A549 (cell line): ENCODE measurements at regions not wholly inside any gene's neighbourhood (a gene's known extent, or its start where the extent isn't known, plus 50 kb on each side); places are given as distances from the start of the nearest gene placed in this dataset.

ENCODE experiments used
- ATAC-seq, 2 experiments: fragments of 200-7000 bp in 1 of 2; fragments of >200 bp in 1 of 2; cut with Nextera tagmentation in 1 of 2; cut with Tn5 transposase in 1 of 2; 3 replicates each; pipeline versions ENCODE4 v1.8.0 to v1.9.1; 2018 to 2020; ENCODE audit warnings: mild to moderate bottlenecking in 1 of 2, moderate library complexity in 1 of 2
- CTCF ChIA-PET: fragments of 300-600 bp; sonication (Branson Sonifier 250); formaldehyde crosslinking; extraction: SDS; loops from one replicate; lab custom pipeline; 2021; ENCODE audit warnings: antibody characterized with exemption, inconsistent platforms; lab: Yijun Ruan, JAX
- POLR2A ChIA-PET: fragments of 350-600 bp; formaldehyde crosslinking; extraction: SDS; loops from one replicate; lab custom pipeline; 2021; ENCODE audit warnings: antibody characterized with exemption, inconsistent platforms; lab: Yijun Ruan, JAX
- DNase-seq, 2 experiments: peaks; one replicate each; pipeline versions ENCODE4 v3.0.0 to v3.0.0-alpha.2; 2011 to 2016; ENCODE audit warnings: low read depth in 1 of 2, low spot score in 1 of 2
- FAIRE-seq: peaks from 2 replicates; lab custom pipeline; 2011; peaks lifted over from hg19 to GRCh38; lab: Jason Lieb, UNC
- H3K27ac ChIP-seq, 2 experiments: fragments of >200 bp; sonication (Bioruptor Twin); formaldehyde crosslinking; 3 replicates each; pipeline ENCODE4 v1.5.1; 2016 to 2017
- H3K4me1 ChIP-seq: fragments of >200 bp; sonication (Bioruptor Twin); formaldehyde crosslinking; 3 replicates; pipeline ENCODE4 v1.6.1; 2016
- H3K4me2 ChIP-seq: fragments of >200 bp; sonication (Bioruptor Twin); formaldehyde crosslinking; 3 replicates; pipeline ENCODE4 v1.6.1; 2016
- H3K4me3 ChIP-seq: fragments of >200 bp; sonication (Bioruptor Twin); formaldehyde crosslinking; 3 replicates; pipeline ENCODE4 v1.5.1; 2016
- H3K9me3 ChIP-seq: fragments of >200 bp; sonication (Bioruptor Twin); formaldehyde crosslinking; 3 replicates; pipeline ENCODE4 v1.6.1; 2016
- BHLHE40 ChIP-seq: IDR thresholded peaks from 2 replicates; pipeline ENCODE4 v1.6.1; 2012; ENCODE audit warnings: low read depth, low read length, inconsistent platforms
- CBX8 ChIP-seq: fragments of 200-600 bp; sonication (generic); IDR thresholded peaks from 2 replicates; pipeline ENCODE4 v1.6.1; 2016
- EHF ChIP-seq: fragments of 250-450 bp; sonication (Bioruptor Pico); IDR thresholded peaks from 2 replicates; pipeline ENCODE4 v1.5.0; 2020; ENCODE audit warnings: mild to moderate bottlenecking
- EP300 ChIP-seq, 2 experiments: fragments of >200 bp; sonication (Bioruptor Twin); formaldehyde crosslinking; IDR thresholded peaks; 2 replicates in 1 of 2; 3 replicates in 1 of 2; pipeline ENCODE4 v1.6.1; 2016 to 2017
- FOSL2 ChIP-seq, 2 experiments: fragments of 450-650 bp in 1 of 2; fragments of >200 bp in 1 of 2; sonication (Bioruptor Twin) in 1 of 2; formaldehyde crosslinking; IDR thresholded peaks; 2 replicates each; pipeline versions ENCODE4 v1.5.0 to v1.6.1; 2016 to 2020; ENCODE audit warnings: mild to moderate bottlenecking in 1 of 2, moderate library complexity in 1 of 2
- GATA3 ChIP-seq: IDR thresholded peaks from 2 replicates; pipeline ENCODE4 v1.6.1; 2012; ENCODE audit warnings: borderline replicate concordance
- HOXA7 ChIP-seq: fragments of 250-450 bp; sonication (Bioruptor Pico); IDR thresholded peaks from 2 replicates; pipeline ENCODE4 v1.5.0; 2020; ENCODE audit warnings: mild to moderate bottlenecking, moderate library complexity
- HOXB5 ChIP-seq: fragments of 250-450 bp; sonication (Bioruptor Pico); IDR thresholded peaks from 2 replicates; pipeline ENCODE4 v1.5.0; 2020; ENCODE audit warnings: mild to moderate bottlenecking, moderate library complexity
- JUN ChIP-seq, 2 experiments: fragments of >200 bp; sonication (Bioruptor Twin); formaldehyde crosslinking; IDR thresholded peaks; 2 replicates in 1 of 2; 3 replicates in 1 of 2; pipeline ENCODE4 v1.6.1; 2016 to 2017
- JUNB ChIP-seq: fragments of >200 bp; sonication (Bioruptor Twin); formaldehyde crosslinking; IDR thresholded peaks from 2 replicates; pipeline ENCODE4 v1.6.1; 2016
- KDM1A ChIP-seq: fragments of 200-600 bp; sonication (generic); IDR thresholded peaks from 2 replicates; pipeline ENCODE4 v1.6.1; 2016; ENCODE audit warnings: low read depth, mild to moderate bottlenecking
- MAFK ChIP-seq: fragments of 450-650 bp; IDR thresholded peaks from 2 replicates; pipeline ENCODE4 v1.6.1; 2014; ENCODE audit not compliant: partially characterized antibody
- MYC ChIP-seq: IDR thresholded peaks from 2 replicates; pipeline ENCODE4 v1.6.1; 2012; ENCODE audit warnings: mild to moderate bottlenecking, inconsistent platforms, low read length, improper control_type of control experiment, borderline replicate concordance
- NFE2L2 ChIP-seq: fragments of 150-350 bp; conservative IDR thresholded peaks from 2 replicates; pipeline ENCODE4 v1.6.1; 2014; ENCODE audit warnings: low read length
- NPAS2 ChIP-seq: fragments of 250-450 bp; sonication (Bioruptor Pico); IDR thresholded peaks from 2 replicates; pipeline ENCODE4 v1.8.0; 2022; ENCODE audit warnings: mild to moderate bottlenecking, moderate library complexity, borderline replicate concordance
- PHF8 ChIP-seq: fragments of 200-600 bp; sonication (generic); IDR thresholded peaks from 2 replicates; pipeline ENCODE4 v1.6.1; 2016; ENCODE audit warnings: low read depth, mild to moderate bottlenecking, antibody characterized with exemption, moderate library complexity, borderline replicate concordance
- POLR2A ChIP-seq: IDR thresholded peaks from 2 replicates; pipeline ENCODE4 v1.6.1; 2012; ENCODE audit warnings: mild to moderate bottlenecking, low read length
- RFX5 ChIP-seq: fragments of 450-650 bp; IDR thresholded peaks from 2 replicates; pipeline ENCODE4 v1.7.1; 2014; ENCODE audit warnings: antibody characterized with exemption, mild to moderate bottlenecking, moderate library complexity
- RNF2 ChIP-seq: fragments of 200-600 bp; sonication (generic); IDR thresholded peaks from 2 replicates; pipeline ENCODE4 v1.6.1; 2016; ENCODE audit warnings: low read depth, mild to moderate bottlenecking, antibody characterized with exemption, moderate library complexity, borderline replicate concordance
- TFCP2L1 ChIP-seq: fragments of 250-450 bp; sonication (Bioruptor Pico); IDR thresholded peaks from 2 replicates; pipeline ENCODE4 v1.5.0; 2021; ENCODE audit warnings: mild to moderate bottlenecking
- TP53 ChIP-seq: fragments of 250-450 bp; sonication (Bioruptor Pico); IDR thresholded peaks from 2 replicates; pipeline ENCODE4 v1.5.0; 2021; ENCODE audit warnings: mild to moderate bottlenecking, moderate library complexity
- ZC3H11A ChIP-seq: fragments of 450-650 bp; IDR thresholded peaks from 2 replicates; pipeline ENCODE4 v1.6.1; 2014; ENCODE audit warnings: antibody characterized with exemption, mild to moderate bottlenecking
- ZNF302 ChIP-seq: fragments of 250-450 bp; sonication (Bioruptor Pico); IDR thresholded peaks from 2 replicates; pipeline ENCODE4 v1.9.0; 2021; ENCODE audit warnings: inconsistent platforms, mild to moderate bottlenecking, moderate library complexity
- ZSCAN20 ChIP-seq: fragments of 250-450 bp; sonication (Bioruptor Pico); IDR thresholded peaks from 2 replicates; pipeline ENCODE4 v1.8.0; 2022; ENCODE audit warnings: mild to moderate bottlenecking, moderate library complexity
- WGBS: methylation state at CpG from one replicate; pipeline ENCODE4 v1.1.6; 2017; ENCODE audit errors: missing lambda C conversion rate; 5-methylcytosine and 5-hydroxymethylcytosine counted together
- TF ChIP-seq, protein P1 (sequence below): fragments of >200 bp; sonication (Bioruptor Twin); formaldehyde crosslinking; IDR thresholded peaks from 2 replicates; pipeline ENCODE4 v1.6.1; 2016
- TF ChIP-seq, protein P2 (sequence below): fragments of 150-350 bp; IDR thresholded peaks from 2 replicates; pipeline ENCODE4 v1.6.1; 2014; ENCODE audit warnings: low read depth, mild to moderate bottlenecking, low read length
- TF ChIP-seq, protein P3 (sequence below): fragments of 450-650 bp; IDR thresholded peaks from 2 replicates; pipeline ENCODE4 v1.6.1; 2014; ENCODE audit warnings: antibody characterized with exemption
- TF ChIP-seq, protein P4 (sequence below): IDR thresholded peaks from 2 replicates; pipeline ENCODE4 v1.6.1; 2012
- TF ChIP-seq, protein P5 (sequence below): fragments of >200 bp; sonication (Bioruptor Twin); formaldehyde crosslinking; IDR thresholded peaks from 3 replicates; pipeline ENCODE4 v1.6.1; 2016
- TF ChIP-seq, protein P6 (sequence below): fragments of >200 bp; sonication (Bioruptor Twin); formaldehyde crosslinking; IDR thresholded peaks from 3 replicates; pipeline ENCODE4 v1.5.1; 2016
- TF ChIP-seq, protein P7 (sequence below): IDR thresholded peaks from 2 replicates; pipeline ENCODE4 v1.6.1; 2012; ENCODE audit warnings: low read depth, borderline replicate concordance

DNA sequence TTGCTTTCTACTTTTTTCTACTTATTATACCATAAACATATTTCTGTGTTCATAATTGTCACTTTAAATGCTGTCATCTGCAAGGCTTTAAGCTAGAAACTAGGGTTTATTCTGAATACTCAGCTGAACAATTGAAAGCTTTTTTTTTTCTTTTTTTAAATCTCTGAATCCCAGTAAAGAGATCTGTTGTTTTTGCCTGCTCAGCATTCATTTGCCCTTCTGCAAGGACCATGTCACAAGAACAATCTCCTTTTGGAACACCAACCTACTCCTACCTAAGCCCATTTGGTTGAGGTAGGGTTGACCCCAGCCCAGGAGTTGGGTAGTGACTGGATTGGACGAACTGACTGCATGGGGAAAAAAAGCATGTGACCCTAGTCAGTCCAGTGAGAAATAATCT lies 92.6 kb downstream of the MZT1 start:
- ChIA-PET POLR2A (no interaction called here), CTCF (interaction anchor here (1.2 kb wide), 1 partner anchor 10 kb away, joined by 4 read pairs; no protein-coding TSS in a partner anchor)
- 0% methylated on average over 1 of the region's 1 CpG for WGBS
- no peak for ATAC-seq
- H3K27ac ChIP-seq = no peak overlapping the region
- H3K4me3 ChIP-seq = no peak overlapping the region
- no peak for FAIRE-seq
- no peaks in the 10 kb centered on the region for H3K4me1 ChIP-seq
- TF ChIP-seq HOXB5 (CRISPR knock-in tag) = no peak
- TF ChIP-seq JUN (IDR thresholded peaks at IDR 0.05) = no peak
- TF ChIP-seq PHF8 = no peak
- TF ChIP-seq HOXA7 (CRISPR knock-in tag) = no peak
- TF ChIP-seq NPAS2 = no peak
- TF ChIP-seq MYC = no peak
- peak; percentile 46 for TF ChIP-seq MAFK
- H3K9me3 ChIP-seq = no peaks in the 10 kb centered on the region
- H3K4me2 ChIP-seq = no peak overlapping the region
- no peak for DNase-seq

DNA sequence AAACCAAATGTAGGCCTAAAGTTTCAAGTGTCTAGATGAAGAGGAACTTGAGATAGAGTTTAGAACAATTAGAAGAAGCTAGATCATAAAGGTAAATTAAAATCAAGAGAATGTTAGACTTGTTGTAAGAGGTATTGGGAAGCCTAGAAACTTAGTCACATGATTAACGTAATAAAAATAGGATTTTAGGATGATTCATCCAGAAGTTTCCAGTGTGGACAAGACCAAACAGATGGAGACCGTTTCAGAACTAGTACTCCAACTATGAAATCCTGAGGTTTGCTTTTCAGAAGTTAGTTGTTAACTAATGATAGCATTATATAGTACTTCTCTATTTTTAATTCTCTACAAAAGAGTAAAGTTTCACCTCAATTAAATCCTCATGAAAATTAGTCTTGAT lies 104.9 kb downstream of the MZT1 start:
- POLR2A ChIA-PET = no interaction called here
- CTCF ChIA-PET = no interaction called here

DNA sequence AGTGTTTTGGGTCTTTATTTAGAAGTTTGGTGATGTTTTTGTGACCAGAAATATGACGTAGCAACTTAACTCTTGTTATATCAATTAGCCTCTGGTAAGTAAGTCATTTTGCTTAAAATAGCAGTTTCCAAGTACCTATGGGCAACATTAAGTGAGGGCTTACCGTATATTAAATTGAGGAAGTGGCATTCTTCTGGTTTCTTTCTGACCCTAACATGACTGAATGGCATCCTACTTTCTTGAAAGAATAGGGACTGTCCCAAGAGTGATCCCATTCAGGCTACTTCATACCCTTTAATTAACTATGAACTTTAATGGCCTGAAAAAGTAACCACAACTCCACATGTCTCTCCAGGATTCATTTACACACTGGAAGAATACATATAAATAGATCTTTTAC lies 106.6 kb downstream of the MZT1 start:
- DNase-seq = no peak
- Histone ChIP-seq H3K4me3 (no peak overlapping the region), H3K9me3 (no peaks in the 10 kb centered on the region), H3K4me2 (no peak overlapping the region), H3K27ac (no peak overlapping the region), H3K4me1 (no peaks in the 10 kb centered on the region)
- ChIA-PET CTCF (no interaction called here), POLR2A (no interaction called here)
- FAIRE-seq = no peak
- no peak for ATAC-seq
- 11% methylated on average over 2 of the region's 2 CpGs for WGBS
- no peak for TF ChIP-seq CBX8
- TF ChIP-seq RFX5 = no peak
- no peak for TF ChIP-seq TFCP2L1 (CRISPR knock-in tag)
- TF ChIP-seq, protein P1, sequence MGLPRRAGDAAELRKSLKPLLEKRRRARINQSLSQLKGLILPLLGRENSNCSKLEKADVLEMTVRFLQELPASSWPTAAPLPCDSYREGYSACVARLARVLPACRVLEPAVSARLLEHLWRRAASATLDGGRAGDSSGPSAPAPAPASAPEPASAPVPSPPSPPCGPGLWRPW = no peak
- no peak for TF ChIP-seq MYC
- TF ChIP-seq EP300 (IDR thresholded peaks at IDR 0.05) = no peak
- TF ChIP-seq, protein P2, sequence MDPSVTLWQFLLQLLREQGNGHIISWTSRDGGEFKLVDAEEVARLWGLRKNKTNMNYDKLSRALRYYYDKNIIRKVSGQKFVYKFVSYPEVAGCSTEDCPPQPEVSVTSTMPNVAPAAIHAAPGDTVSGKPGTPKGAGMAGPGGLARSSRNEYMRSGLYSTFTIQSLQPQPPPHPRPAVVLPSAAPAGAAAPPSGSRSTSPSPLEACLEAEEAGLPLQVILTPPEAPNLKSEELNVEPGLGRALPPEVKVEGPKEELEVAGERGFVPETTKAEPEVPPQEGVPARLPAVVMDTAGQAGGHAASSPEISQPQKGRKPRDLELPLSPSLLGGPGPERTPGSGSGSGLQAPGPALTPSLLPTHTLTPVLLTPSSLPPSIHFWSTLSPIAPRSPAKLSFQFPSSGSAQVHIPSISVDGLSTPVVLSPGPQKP = no peak
- TF ChIP-seq ZC3H11A = no peak
- TF ChIP-seq GATA3 = no peak
- no peak for TF ChIP-seq FOSL2 (IDR thresholded peaks at IDR 0.05)
- TF ChIP-seq FOSL2 (CRISPR knock-in tag; IDR thresholded peaks at IDR 0.05) = no peak
- TF ChIP-seq KDM1A = no peak
- TF ChIP-seq, protein P3, sequence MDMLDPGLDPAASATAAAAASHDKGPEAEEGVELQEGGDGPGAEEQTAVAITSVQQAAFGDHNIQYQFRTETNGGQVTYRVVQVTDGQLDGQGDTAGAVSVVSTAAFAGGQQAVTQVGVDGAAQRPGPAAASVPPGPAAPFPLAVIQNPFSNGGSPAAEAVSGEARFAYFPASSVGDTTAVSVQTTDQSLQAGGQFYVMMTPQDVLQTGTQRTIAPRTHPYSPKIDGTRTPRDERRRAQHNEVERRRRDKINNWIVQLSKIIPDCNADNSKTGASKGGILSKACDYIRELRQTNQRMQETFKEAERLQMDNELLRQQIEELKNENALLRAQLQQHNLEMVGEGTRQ = no peak
- TF ChIP-seq, protein P4, sequence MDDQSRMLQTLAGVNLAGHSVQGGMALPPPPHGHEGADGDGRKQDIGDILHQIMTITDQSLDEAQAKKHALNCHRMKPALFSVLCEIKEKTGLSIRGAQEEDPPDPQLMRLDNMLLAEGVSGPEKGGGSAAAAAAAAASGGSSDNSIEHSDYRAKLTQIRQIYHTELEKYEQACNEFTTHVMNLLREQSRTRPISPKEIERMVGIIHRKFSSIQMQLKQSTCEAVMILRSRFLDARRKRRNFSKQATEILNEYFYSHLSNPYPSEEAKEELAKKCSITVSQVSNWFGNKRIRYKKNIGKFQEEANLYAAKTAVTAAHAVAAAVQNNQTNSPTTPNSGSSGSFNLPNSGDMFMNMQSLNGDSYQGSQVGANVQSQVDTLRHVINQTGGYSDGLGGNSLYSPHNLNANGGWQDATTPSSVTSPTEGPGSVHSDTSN = no peak
- no peak for TF ChIP-seq RNF2

More for the DNA sequence above, 104.9 kb downstream of the MZT1 start:
- no peak overlapping the region for H3K4me2 ChIP-seq
- WGBS = 6% methylated on average over 2 of the region's 2 CpGs
- TF ChIP-seq BHLHE40 (no peak), JUNB (no peak), POLR2A (no peak), TP53 (CRISPR knock-in tag) (no peak), EHF (CRISPR knock-in tag) (no peak), NFE2L2 (no peak), ZSCAN20 (CRISPR knock-in tag) (no peak), ZNF302 (CRISPR knock-in tag) (no peak), KDM1A (no peak), HOXB5 (CRISPR knock-in tag) (no peak), TFCP2L1 (CRISPR knock-in tag) (no peak)
- TF ChIP-seq, protein P5, sequence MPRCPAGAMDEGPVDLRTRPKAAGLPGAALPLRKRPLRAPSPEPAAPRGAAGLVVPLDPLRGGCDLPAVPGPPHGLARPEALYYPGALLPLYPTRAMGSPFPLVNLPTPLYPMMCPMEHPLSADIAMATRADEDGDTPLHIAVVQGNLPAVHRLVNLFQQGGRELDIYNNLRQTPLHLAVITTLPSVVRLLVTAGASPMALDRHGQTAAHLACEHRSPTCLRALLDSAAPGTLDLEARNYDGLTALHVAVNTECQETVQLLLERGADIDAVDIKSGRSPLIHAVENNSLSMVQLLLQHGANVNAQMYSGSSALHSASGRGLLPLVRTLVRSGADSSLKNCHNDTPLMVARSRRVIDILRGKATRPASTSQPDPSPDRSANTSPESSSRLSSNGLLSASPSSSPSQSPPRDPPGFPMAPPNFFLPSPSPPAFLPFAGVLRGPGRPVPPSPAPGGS = no peak
- TF ChIP-seq, protein P6, sequence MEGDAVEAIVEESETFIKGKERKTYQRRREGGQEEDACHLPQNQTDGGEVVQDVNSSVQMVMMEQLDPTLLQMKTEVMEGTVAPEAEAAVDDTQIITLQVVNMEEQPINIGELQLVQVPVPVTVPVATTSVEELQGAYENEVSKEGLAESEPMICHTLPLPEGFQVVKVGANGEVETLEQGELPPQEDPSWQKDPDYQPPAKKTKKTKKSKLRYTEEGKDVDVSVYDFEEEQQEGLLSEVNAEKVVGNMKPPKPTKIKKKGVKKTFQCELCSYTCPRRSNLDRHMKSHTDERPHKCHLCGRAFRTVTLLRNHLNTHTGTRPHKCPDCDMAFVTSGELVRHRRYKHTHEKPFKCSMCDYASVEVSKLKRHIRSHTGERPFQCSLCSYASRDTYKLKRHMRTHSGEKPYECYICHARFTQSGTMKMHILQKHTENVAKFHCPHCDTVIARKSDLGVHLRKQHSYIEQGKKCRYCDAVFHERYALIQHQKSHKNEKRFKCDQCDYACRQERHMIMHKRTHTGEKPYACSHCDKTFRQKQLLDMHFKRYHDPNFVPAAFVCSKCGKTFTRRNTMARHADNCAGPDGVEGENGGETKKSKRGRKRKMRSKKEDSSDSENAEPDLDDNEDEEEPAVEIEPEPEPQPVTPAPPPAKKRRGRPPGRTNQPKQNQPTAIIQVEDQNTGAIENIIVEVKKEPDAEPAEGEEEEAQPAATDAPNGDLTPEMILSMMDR = no peak
- TF ChIP-seq, protein P7, sequence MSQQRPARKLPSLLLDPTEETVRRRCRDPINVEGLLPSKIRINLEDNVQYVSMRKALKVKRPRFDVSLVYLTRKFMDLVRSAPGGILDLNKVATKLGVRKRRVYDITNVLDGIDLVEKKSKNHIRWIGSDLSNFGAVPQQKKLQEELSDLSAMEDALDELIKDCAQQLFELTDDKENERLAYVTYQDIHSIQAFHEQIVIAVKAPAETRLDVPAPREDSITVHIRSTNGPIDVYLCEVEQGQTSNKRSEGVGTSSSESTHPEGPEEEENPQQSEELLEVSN = no peak
- TF ChIP-seq, all 56 proteins: peak for 0
- FAIRE-seq (no peak), ATAC-seq (no peak), DNase-seq (no peak)
- Histone ChIP-seq H3K9me3 (no peaks in the 10 kb centered on the region), H3K4me3 (no peak overlapping the region), H3K27ac (no peak overlapping the region), H3K4me1 (no peaks in the 10 kb centered on the region)
